Colonic mucosa (tissue), 4 donors: ENCODE measurements at regions not wholly inside any gene's neighbourhood (a gene's known extent, or its start where the extent isn't known, plus 50 kb on each side); places are given as distances from the start of the nearest gene placed in this dataset.
"Not testable (repeated sequence)": the region's sequence is repeated elsewhere in the genome, so short reads cannot be mapped to it uniquely, and the experiment has no call there.

Source experiments
- DNase-seq: peaks from one replicate; pipeline ENCODE4 v3.0.0-alpha.2; 2020
- H3K27ac ChIP-seq: fragments of 200-600 bp; one replicate; pipeline ENCODE4 v1.8.0; 2021
- H3K27me3 ChIP-seq: fragments of 200-600 bp; one replicate; pipeline ENCODE4 v1.8.0; 2021
- H3K36me3 ChIP-seq: fragments of 200-600 bp; one replicate; pipeline ENCODE4 v1.8.0; 2021
- H3K4me1 ChIP-seq: fragments of 200-600 bp; one replicate; pipeline ENCODE4 v1.8.0; 2021; ENCODE audit warnings: mild to moderate bottlenecking
- H3K4me3 ChIP-seq: fragments of 200-600 bp; one replicate; pipeline ENCODE4 v1.8.0; 2021
- H3K9ac ChIP-seq, 2 donors: one replicate each; pipeline ENCODE4 v1.7.0; 2013; ENCODE audit warnings: control low read depth in 2 of 2, low read depth in 2 of 2, low read length in 2 of 2
- H3K9me3 ChIP-seq: fragments of 200-600 bp; one replicate; pipeline ENCODE4 v1.8.0; 2021
- CTCF ChIP-seq: fragments of 200-600 bp; IDR thresholded peaks from one replicate; pipeline ENCODE4 v1.8.0; 2022; ENCODE audit warnings: antibody characterized with exemption, mild to moderate bottlenecking
- intact Hi-C: fragments of 100-400 bp; cut with DNase I; formaldehyde crosslinking; loops from one replicate; pipeline ENCODE4 v1.14.1; 2022
- donor health status: healthy.
- donor health status: DM: no; HTN: no; CAD: no.
- donor health status: DM: no; HTN: no; CAD: no.

GRCh38 chr10:26939962-26940354, 79.2 kb upstream of the ABI1 start:
- no peaks in the 10 kb centered on the region for H3K4me1 ChIP-seq
- intact Hi-C loops = no loop called here
- no peaks in the 10 kb centered on the region for H3K27me3 ChIP-seq
- no peaks in the 10 kb centered on the region for H3K9me3 ChIP-seq
- no peak overlapping the region for H3K4me3 ChIP-seq
- no peak overlapping the region for H3K27ac ChIP-seq
- DNase-seq = no peak
- no peak overlapping the region for H3K9ac ChIP-seq
- H3K36me3 ChIP-seq = no peaks in the 10 kb centered on the region
- TF ChIP-seq CTCF = no peak

- intact Hi-C loops = no loop called here
- Histone ChIP-seq H3K27me3 (no peaks in the 10 kb centered on the region), H3K4me3 (no peak overlapping the region), H3K36me3 (no peaks in the 10 kb centered on the region), H3K4me1 (no peaks in the 10 kb centered on the region), H3K9ac (no peak overlapping the region), H3K9me3 (no peaks in the 10 kb centered on the region), H3K27ac (no peak overlapping the region)
- TF ChIP-seq CTCF = no peak
- no peak for DNase-seq
Observed at GRCh38 chr10:26939290-26939961, 78.7 kb upstream of the ABI1 start.

- no peaks in the 10 kb centered on the region for H3K36me3 ChIP-seq
- H3K27me3 ChIP-seq = no peaks in the 10 kb centered on the region
- intact Hi-C loops = no loop called here
- H3K27ac ChIP-seq = no peak overlapping the region
- H3K4me1 ChIP-seq = no peaks in the 10 kb centered on the region
- DNase-seq = no peak
- no peak overlapping the region for H3K9ac ChIP-seq
- TF ChIP-seq CTCF = no peak
- no peaks in the 10 kb centered on the region for H3K9me3 ChIP-seq
- H3K4me3 ChIP-seq = no peak overlapping the region
Observed at GRCh38 chr10:26938578-26938977, 77.8 kb upstream of the ABI1 start.

- Histone ChIP-seq H3K9me3 (no peaks in the 10 kb centered on the region), H3K36me3 (no peaks in the 10 kb centered on the region), H3K27ac (no peak overlapping the region), H3K27me3 (no peaks in the 10 kb centered on the region), H3K4me3 (no peak overlapping the region), H3K9ac (no peak overlapping the region), H3K4me1 (no peaks in the 10 kb centered on the region)
- DNase-seq = no peak
- TF ChIP-seq CTCF = no peak
- intact Hi-C loops = no loop called here
Observed at GRCh38 chr10:26937371-26937770, 76.6 kb upstream of the ABI1 start.

GRCh38 chr10:26934190-26934589, 73.4 kb upstream of the ABI1 start:
- H3K9me3 ChIP-seq, intact Hi-C loops, H3K27me3 ChIP-seq, H3K36me3 ChIP-seq, DNase-seq, H3K27ac ChIP-seq, H3K4me1 ChIP-seq, H3K9ac ChIP-seq, H3K4me3 ChIP-seq: not testable (repeated sequence)

- Histone ChIP-seq H3K9me3 (no peaks in the 10 kb centered on the region), H3K27me3 (no peaks in the 10 kb centered on the region), H3K9ac (no peak overlapping the region), H3K36me3 (no peaks in the 10 kb centered on the region), H3K4me3 (no peak overlapping the region), H3K4me1 (no peaks in the 10 kb centered on the region), H3K27ac (no peak overlapping the region)
- intact Hi-C loops = no loop called here
- DNase-seq = no peak
- TF ChIP-seq CTCF = no peak
Observed at GRCh38 chr10:26932576-26932975, 71.8 kb upstream of the ABI1 start.
